8988T (cell line): ENCODE measurements at regions not wholly inside any gene's neighbourhood (a gene's known extent, or its start where the extent isn't known, plus 50 kb on each side); places are given as distances from the start of the nearest gene placed in this dataset.

ENCODE experiments used
- DNase-seq: peaks from one replicate; pipeline ENCODE4 v3.0.0; 2011

DNA sequence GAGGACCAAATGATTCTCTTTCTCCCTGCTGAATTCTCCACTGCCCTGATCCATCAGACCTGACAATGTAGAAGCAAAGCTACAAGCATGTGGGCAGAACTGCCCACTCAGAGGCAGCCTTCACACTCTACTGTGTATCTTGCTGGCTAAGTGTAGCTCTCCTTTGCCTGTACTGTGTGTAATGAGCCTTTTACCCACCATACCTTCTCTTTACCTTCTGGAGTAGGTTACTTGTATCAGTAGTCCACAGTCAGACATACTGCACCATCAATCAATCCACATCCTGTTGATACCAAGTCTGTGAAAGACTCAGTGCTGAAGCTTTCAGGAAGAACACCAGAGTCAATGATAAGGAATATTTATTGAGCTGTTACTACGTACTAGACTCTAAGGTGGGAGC is 440.7 kb upstream of the ARHGEF26 start:
- no peak for DNase-seq

DNA sequence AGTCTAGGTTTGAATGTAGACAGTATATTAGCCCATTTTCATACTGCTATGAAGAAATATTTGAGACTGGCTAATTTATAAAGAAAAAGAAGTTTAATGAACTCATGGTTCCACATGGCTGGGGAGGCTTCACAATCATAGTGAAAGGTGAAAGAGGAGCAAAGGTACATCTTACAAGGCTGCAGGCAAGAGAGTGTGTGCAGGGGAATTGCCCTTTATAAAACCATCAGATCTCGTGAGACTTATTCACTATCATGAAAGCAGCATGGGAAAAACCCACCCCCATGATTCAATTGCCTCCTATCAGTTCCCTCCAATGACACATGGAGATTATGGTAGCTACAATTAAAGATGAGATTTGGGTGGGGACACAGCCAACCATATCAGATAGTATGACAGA is 440.1 kb upstream of the ARHGEF26 start:
- DNase-seq, result no peak

- no peak for DNase-seq
These were observed 432.7 kb upstream of the ARHGEF26 start for GRCh38 chr3:153688301-153689120.

DNA sequence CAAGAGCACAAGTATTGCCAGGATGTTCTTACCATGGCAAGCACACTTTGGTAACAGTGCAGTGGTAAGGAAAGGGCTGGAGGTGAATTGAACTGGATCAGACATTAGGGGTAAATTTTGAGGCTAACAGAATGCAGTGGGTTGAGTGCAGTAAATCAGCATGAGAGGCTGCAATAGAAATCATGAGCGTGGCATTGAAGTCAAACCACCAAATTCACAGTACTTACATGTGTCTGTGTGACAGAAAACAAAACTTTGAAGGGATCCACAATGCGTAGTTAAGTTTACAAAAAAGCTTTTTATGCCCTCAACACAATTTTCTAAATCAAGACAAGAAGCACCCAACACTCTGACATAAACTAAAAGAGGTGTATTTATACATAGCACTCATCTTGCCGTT is 428.0 kb upstream of the ARHGEF26 start:
- no peak for DNase-seq

DNA sequence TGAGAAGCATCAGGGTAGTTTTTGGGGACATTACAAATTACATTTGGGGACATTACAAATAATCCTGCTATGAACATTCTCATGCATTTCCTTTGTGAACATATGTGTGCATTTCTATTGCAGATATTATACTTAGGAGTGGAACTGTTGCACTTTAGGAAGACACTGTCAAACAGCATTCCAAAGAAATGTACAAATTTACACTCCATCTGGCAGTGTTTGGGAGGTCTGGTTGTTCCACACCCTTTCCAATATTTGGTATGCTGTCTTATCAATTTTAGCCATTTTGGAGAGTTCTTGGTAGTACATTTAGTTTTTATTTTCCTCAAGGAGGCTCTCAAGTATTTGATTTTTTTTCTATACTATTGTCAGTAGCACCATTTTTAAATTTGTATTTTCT is 419.1 kb upstream of the ARHGEF26 start:
- DNase-seq, result no peak

DNA sequence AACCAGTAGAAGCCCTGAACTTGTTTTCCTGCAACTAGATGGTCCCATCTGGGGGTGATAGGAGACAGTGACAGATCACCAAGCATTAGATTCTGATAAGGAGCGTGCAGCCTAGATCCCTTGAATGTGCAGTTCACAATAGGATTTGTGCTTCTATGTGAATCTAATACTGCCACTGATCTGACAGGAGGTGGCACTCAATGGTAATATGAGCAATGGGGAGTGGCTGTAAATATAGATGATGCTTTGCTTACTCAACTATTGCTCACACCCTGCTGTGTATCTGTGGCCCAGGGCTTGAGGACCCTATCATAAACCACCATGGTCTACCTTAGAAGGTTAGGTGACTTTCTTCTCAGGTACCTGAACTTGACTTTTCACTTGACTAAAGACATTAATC is 417.1 kb upstream of the ARHGEF26 start:
- DNase-seq, result no peak

- DNase-seq, result no peak
These were observed 414.5 kb upstream of the ARHGEF26 start for GRCh38 chr3:153706706-153707105.

DNA sequence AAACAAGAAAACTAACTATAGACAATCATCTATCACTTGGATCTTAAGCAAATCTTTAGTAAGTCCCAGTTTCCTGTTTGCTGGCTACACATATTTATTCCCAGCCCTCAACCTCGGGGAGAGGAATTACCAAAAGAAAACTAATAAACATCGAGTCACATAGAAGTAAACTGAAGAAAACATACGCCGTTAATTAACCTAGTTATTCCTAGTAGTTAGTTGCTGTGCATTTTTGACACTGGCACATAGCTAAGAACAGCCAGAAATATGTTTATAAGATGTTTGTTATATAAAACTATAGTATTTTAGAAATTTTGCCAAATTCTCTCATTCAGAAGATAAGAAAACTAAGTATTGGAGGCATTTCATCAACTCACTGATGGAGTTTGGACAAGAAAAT is 407.2 kb upstream of the ARHGEF26 start:
- no peak for DNase-seq

DNA sequence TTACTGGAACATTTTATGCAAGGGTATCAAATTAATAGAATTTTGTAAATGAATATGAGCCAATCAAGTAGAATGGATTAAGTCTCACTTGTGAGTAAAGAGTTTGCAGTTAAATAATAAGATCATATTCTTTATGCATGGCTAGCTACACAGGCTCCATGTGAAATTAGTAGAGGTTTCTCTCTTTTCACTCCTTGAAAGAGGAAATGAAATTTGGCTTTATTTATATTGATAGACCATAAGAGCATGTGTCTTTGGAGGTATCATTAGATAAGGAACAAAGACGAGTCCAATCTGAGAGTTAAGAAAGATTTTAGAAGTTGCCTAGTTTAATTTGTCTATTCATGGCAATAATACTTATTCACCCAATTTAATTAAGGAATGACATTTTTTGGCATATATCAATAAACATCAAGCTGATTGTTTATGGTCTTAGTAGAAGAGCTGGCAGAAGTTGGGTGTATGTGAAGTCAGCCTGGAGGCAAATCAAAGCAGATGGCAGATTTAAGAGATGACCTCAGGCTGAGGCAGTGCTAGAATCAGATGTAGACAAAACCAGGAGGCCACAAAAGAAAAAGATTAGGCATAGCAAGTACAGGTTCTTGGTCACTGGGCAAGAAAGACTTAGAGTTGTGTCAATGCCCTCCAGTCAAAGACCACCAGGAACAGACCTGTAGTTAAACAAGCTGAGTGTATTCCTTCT is 406.5 kb upstream of the ARHGEF26 start:
- no peak for DNase-seq

GRCh38 chr3:153722157-153722556 is 399.0 kb upstream of the ARHGEF26 start:
- no peak for DNase-seq

DNA sequence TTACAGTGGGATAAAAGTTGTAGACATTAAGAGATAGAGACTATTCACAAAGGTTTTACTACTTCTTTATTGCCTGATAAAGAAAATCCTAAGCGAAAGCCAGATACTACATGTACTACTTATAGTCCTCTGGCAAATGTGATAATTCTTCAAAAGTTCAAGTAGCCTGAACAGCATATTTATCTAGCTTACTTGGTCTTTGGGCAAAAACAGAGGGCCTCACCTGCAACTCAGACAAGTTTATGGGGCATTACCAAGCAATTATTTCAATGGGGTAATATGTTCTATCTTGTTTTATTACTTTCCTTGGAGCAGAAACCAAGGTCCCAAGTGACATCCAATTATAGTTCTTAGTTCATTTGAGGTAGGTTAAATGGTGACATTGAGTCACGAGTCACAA is 390.1 kb upstream of the ARHGEF26 start:
- DNase-seq, result no peak

GRCh38 chr3:153734777-153735551 is 386.2 kb upstream of the ARHGEF26 start:
- no peak for DNase-seq

DNA sequence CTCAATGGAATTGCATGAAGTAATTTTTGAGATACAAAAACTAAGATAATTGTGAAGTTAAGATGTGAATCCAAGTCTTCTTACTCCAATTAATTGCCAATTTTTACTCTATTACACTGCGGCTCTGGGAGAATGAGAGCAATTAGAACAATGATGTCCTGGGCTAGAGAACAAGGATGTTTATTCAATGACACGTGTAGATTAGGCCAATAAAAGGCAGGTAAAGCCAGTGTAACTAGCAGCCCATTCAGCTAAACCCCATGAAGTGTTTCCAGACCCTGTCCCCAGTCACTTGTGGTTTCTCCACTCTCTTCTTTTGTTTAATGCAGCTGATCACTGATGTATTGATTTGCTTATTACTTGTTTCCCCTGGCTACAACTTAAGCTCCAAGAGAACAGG is 381.1 kb upstream of the ARHGEF26 start:
- no peak for DNase-seq

DNA sequence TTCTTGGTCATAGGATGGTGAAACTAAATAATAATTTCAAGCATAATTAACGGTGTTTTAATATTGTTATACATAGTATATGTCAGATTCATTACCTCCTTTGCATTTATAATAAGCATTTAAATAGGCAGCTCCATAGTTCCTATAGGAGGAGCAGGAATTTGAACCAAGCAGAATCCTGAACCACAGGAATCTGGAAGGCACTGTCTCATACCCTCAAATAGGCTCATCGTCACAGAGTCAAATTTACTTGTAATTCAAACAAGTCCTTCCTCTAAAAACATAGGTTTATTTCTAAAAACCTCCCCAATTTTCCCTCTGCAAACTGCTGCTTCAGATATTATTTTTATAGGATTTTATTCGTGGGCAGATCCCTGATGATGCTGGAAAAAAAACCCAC is 376.3 kb upstream of the ARHGEF26 start:
- DNase-seq, result no peak

- no peak for DNase-seq
These were observed 375.0 kb upstream of the ARHGEF26 start for GRCh38 chr3:153746211-153746610.

- no peak for DNase-seq
These were observed 372.1 kb upstream of the ARHGEF26 start for GRCh38 chr3:153749070-153749610.

GRCh38 chr3:153752405-153753027 is 368.7 kb upstream of the ARHGEF26 start:
- DNase-seq, result no peak

DNA sequence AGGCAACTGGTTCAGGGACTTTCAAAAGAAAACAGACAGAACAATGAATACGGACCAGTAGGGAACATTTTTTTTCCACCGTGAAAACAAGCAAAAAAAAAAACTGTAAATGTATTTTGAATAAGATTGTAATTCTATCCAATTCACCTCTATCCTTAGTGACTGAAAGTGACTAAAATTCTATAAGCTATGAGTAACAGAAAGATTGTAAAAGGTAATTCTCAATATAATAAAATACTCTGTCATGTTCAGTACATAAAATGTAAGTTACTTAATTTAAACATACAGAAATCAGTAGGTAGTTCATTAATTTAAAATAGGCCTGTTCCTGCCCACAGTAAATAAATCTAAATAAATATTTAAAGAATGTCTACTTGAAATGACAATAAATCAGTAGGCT is 368.2 kb upstream of the ARHGEF26 start:
- no peak for DNase-seq

DNA sequence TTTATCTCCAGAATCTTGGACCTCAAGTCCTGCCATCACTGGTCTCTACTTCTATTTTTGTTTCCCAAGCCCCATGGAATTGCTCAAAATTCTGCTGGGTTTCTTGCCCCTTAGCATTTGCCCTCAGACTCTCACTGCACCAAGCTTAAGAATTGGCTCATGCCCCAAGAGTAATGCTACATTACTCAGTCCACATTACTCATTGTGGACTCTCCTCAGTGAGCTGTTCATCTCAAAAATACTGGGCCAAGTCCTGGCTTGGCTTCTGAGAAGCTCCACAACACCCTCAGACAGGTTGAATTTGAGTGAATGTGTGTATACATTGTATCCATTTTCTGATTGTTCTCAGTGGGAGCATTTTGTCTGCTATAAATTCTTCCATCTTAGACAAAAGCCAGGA is 364.4 kb upstream of the ARHGEF26 start:
- DNase-seq, result no peak

- no peak for DNase-seq
These were observed 363.4 kb upstream of the ARHGEF26 start for GRCh38 chr3:153757839-153758238.

GRCh38 chr3:153760948-153761347 is 360.2 kb upstream of the ARHGEF26 start:
- DNase-seq, result no peak

DNA sequence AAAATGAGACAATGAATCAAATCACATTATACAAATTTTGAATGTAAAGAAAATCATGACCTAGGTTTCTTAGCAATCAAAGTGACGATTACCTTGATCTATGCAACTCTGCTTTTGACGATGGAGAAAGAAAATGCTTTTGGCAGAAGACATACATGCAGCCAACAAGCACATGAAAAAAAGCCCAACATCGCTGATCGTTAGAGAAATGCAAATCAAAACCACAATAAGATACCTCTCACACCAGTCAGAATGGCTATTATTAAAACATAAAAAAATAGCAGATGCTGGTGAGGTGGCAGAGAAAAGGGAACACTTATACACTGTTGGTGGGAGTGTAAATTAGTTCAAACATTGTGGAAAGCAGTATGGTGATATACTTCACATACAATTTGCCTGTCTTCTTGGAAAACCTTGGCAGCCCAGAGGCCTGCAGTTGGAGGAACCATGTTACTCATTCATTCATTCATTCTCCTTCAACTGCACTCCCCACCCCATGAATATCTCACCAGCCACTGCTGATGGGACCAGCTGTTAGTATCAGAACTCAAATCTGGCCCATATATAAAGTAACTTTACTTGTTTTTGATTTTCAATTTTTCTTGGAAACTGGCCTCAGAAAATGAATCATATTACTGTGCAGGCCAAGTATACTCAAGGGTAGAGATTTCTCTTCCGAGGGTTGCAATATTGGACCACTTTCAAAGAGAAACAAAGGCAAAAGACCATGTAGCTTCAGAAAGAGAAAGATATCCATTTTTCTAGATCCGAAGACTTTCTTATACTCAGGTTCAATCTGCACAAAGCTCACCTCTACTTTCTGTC is 358.6 kb upstream of the ARHGEF26 start:
- no peak for DNase-seq
